Right forelimb (tissue), 1 donor: ENCODE measurements at regions not wholly inside any gene's neighbourhood (a gene's known extent, or its start where the extent isn't known, plus 50 kb on each side); places are given as distances from the start of the nearest gene placed in this dataset.

Source experiments
- DNase-seq: peaks from one replicate; pipeline ENCODE4 v3.0.0-alpha.2; 2018

GRCh38 chr5:87948486-87948885, 320.2 kb downstream of the TMEM161B start:
- DNase-seq, result no peak

DNA sequence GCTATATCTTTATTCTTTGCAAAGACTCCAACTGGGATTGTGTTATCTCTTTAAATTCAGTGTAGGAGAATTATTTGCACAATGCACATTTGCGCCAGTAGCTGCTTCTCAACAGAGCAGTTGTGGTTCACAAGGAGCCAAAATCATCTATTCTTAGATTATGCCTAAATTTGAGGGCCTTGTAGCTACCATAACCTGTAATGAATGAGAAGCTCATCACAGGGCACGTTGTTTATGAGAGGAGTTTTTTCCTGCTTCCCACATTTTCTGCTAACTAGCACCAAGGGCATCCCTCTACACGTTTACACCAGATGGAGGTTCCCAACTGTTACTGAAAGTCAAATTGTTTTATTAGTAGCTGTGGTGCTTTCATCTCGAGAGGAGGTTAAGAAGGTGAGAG, 322.4 kb downstream of the TMEM161B start:
- DNase-seq, result no peak

DNA sequence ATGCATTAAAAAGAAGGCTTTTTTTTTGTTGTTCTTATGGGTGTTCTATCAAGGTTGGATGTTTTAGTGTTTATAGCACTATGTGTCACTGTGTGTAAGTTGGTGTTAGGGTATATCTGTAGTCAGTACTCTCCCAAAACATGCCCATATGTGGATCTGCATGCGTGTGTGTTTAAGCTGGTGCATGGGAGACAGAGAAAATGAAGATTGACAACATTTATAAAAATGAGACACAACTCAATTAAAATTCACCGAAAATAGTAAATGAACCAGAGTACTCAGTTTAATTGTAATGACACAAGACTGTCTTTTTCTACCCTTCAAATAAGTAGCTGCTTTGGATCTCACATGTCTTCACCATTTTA, 323.4 kb downstream of the TMEM161B start:
- no peak for DNase-seq

- DNase-seq, result no peak
Observed at GRCh38 chr5:87944553-87945285, 323.9 kb downstream of the TMEM161B start.

DNA sequence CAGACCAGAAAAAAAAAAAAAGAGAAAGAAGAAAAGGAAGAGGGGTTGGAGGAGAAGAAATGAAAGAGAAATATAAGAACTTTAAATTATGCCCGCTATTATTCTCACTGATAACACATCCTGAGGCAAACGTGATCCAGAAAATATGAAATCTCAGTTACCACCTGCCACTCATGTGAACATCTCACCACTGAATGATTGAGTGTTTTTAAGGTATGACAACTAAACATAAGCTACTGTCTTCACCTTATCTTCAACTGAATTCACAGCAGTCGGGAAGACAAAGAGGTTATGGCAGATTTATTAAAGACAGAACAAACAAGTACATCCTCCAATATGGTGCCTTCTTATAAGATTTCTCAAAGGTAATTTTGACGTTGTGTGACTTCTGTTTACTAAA, 327.9 kb downstream of the TMEM161B start:
- DNase-seq, result no peak

GRCh38 chr5:87936667-87937066, 332.0 kb downstream of the TMEM161B start:
- no peak for DNase-seq

- no peak for DNase-seq
Observed at GRCh38 chr5:87924436-87924835, 344.2 kb downstream of the TMEM161B start.

GRCh38 chr5:87916320-87916719, 352.3 kb downstream of the TMEM161B start:
- no peak for DNase-seq

DNA sequence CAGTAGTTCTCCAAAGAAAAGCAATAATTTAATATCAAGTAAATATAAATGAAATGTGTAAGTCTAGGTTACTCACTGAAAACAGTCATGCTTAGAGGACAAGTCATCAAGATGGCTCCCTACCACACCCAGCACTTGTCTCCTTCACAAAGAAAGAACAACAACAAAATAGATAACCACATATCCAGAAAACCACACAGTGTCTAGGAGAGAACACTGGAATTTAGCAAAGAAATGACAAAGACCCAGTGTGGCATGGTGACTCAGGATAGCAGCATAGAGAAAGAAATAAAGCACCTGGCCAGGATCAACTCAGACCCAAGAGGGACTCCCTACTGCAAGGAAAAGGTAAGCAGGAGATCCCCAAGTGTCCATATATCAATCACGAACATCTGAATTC, 356.2 kb downstream of the TMEM161B start:
- no peak for DNase-seq

- DNase-seq, result no peak
Observed at GRCh38 chr5:87909382-87909781, 359.3 kb downstream of the TMEM161B start.

GRCh38 chr5:87906962-87907361, 361.7 kb downstream of the TMEM161B start:
- DNase-seq, result no peak

DNA sequence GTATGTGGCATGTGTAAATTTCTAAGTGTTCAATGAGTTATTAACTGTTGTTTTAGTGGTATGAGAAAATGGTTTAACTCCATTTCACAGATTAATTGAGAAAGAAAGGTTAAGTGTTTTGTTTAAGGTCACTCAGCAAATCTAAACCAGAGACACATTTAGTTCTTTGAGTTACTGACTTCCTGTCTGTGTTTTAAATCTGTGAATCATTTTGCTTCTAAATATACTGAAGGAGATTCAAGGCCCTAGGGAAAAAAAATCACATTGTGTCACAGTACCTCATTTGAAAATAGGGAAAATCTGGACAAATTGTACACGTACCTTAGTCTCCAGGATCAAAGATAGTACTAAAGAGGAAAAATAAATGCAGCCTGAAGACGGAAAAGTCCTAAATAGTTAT, 368.2 kb downstream of the TMEM161B start:
- DNase-seq, result no peak

DNA sequence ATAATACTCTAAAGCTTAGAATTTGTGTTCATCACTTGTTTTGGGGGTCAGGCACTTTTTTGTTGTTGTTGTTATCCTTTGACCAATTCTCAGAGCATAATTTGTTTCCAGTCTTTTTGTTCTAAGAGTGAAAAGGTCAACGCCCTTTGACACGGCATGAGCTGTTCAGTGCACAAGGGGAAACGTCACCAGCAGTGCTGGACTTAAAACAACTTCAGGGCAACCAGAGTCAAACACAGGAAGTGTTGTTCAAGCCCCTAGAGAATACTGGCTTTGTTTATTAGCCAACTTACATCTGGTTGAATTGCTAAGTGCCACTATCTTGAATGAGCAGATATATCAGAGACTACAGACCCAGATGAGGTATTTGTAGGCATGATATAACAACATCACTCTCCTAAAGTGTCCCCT, 368.9 kb downstream of the TMEM161B start:
- DNase-seq, result no peak

DNA sequence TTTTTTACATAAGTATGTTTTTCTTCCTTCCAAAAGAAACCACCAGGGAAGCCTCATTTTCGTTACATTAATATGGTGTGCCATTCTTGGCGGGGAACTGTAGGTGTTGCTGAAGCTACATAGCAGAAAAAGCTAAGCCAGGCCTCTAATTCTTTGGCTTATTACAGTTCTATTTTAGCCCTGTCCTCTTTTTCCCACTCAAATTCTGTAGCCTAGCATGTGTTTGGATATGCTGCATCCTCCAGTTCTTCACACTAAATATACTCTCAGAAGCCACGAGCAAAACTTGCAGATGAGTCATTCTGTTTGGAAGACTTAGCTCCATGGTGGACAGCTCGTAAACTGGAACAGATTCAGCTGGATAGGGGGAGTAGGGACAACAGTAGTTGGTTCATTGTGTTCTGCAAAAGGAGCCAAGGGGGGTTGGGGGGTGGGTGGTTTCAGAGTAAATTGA, 369.4 kb downstream of the TMEM161B start:
- no peak for DNase-seq

GRCh38 chr5:87898574-87898973, 370.1 kb downstream of the TMEM161B start:
- DNase-seq, result no peak

DNA sequence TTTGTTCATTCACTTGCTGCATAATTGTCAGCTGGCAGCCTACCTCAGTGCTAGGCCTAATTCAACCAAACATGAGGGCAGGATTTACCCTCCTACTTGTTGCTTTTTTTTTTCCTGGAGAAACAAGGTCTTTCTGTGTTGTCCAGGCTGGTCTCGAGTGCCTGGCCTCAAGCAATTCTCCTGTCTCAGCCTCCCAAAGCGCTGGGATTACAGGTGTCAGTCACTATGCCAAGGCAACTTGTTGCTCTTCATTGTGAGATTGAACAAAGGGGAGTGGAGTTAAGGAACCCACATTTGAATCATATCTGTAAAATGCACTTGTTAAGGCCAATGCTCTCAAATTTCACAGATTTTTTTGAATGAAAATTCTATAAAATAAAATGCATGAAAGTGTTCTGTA, 380.5 kb downstream of the TMEM161B start:
- no peak for DNase-seq

DNA sequence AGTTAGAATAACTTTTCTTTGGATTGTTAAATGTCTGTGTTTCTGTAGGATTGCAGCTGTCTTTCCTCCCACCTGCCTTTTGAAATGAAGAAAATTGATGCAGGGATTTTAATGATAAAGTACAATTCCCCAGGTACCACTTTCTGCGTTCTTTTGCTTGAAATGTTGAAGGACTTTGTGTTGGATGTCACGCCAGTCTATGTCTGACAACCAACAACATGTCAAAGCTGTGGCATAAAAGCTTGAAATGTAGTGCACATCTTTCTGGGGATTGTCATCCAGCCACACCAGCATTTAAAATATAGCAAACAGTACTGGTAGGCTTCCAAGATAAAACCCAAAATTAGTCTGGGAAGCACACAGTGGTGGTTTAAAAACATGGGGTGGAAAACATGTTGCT, 381.4 kb downstream of the TMEM161B start:
- no peak for DNase-seq

DNA sequence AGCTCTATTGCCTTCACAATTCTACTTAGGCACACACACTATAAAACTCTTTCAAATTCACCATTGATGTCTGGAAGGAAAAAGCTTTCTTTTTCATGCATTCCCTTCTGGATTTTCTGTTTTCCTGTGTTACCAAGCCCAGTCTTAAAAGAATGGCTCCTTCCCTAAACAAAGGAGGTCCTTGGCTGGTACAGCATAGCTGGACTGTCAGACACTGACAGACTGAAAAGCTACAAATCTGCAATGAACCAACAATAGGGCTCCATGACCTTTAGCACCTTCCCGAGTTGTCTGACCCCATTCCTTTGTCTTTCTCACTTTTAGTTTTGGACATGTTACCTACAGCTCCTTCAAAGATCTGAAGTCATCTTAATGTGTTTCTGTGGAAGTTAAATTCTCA, 382.5 kb downstream of the TMEM161B start:
- DNase-seq, result no peak

- no peak for DNase-seq
Observed at GRCh38 chr5:87885758-87886157, 382.9 kb downstream of the TMEM161B start.

DNA sequence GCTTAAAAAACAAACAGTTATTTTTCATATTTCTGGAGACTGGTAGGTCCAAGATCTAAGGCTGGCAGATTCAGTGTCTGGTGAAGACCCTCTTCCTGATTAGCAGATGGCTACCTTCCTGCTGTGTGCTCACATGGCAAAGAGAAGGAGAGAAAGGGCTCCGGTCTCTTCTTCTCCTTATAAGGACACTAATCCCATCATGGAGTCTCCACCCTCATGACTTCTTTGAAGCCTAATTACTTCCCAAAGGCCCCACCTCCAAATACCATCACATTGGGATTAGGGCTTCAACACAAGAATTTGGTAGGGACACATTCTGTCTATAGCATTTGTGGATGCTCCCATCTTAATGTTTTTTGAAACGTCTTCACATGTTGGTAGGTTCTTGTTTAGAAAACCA, 391.1 kb downstream of the TMEM161B start:
- no peak for DNase-seq

GRCh38 chr5:87877023-87877422, 391.6 kb downstream of the TMEM161B start:
- DNase-seq, result no peak

DNA sequence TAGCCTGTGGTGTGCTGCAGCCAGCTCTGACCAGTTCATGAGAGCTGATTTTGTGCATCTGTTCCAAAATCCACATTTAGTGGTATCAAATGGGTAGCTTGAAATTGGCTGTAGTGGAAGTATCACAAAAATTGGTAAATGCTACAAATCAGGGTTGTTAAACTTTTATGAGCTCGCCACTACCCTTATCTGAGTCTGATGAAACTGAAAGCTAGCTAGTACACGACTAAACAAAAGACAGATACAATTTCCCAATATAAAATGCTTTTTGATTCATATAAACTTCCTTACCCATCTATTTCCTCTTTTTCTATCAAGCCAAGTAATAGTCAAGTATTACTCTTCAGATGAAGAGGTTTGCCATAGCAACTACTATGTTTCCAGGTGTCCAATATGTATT, 392.0 kb downstream of the TMEM161B start:
- DNase-seq, result no peak

DNA sequence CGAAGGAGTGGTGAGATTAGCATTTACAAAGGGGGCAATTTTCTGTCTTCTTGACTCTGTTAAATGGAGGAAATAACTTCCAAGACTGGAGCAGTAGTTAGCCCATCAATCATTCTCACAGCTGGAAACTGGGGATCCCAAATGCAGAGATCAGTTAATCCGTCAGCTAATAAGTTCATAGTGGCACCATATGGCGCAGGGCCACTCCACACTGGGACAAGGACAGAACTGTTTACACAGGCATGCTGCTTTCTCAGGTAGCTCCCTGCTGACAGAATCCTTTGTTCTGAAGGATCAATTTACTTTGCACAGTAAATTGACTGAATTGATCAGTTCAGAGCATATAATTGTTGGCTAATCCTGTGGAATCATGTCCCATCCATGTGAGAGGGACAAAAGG, 395.7 kb downstream of the TMEM161B start:
- DNase-seq, result no peak

GRCh38 chr5:87868792-87869191, 399.9 kb downstream of the TMEM161B start:
- DNase-seq, result no peak

GRCh38 chr5:87867281-87867680, 401.4 kb downstream of the TMEM161B start:
- no peak for DNase-seq
